Panc1 (cell line): ENCODE measurements at regions not wholly inside any gene's neighbourhood (a gene's known extent, or its start where the extent isn't known, plus 50 kb on each side); places are given as distances from the start of the nearest gene placed in this dataset.
"Not testable (repeated sequence)": the region's sequence is repeated elsewhere in the genome, so short reads cannot be mapped to it uniquely, and the experiment has no call there.

ENCODE experiments used
- ATAC-seq: fragments of 200-7000 bp; cut with Tn5 transposase; 2 replicates; pipeline ENCODE4 v1.9.1; 2020; ENCODE audit warnings: mild to moderate bottlenecking, moderate library complexity
- BruUV-seq: library from RNA; stranded (reverse); fragments of 400-500 nt; replicated peaks from 2 replicates; lab custom pipeline; 2021; lab: Mats Ljungman, UMichigan
- CTCF ChIA-PET: fragments of 300-600 bp; sonication (Branson Sonifier 250); formaldehyde crosslinking; loops from one replicate; lab custom pipeline; 2022; ENCODE audit warnings: antibody characterized with exemption; lab: Charles Lee
- POLR2A ChIA-PET: fragments of 300-600 bp; sonication (Branson Sonifier 250); formaldehyde crosslinking; loops from one replicate; lab custom pipeline; 2022; ENCODE audit warnings: antibody characterized with exemption; lab: Charles Lee
- DNase-seq: peaks from one replicate; pipeline ENCODE4 v3.0.0-alpha.2; 2010; ENCODE audit warnings: low read depth, low spot score
- H3K27ac ChIP-seq: 2 replicates; pipeline ENCODE4 v1.5.1; 2011; ENCODE audit warnings: mild to moderate bottlenecking, low read length, inconsistent platforms
- H3K27me3 ChIP-seq: fragments of 200-500 bp; sonication (Bioruptor generic); 2 replicates; pipeline ENCODE4 v1.6.0; 2014; ENCODE audit warnings: low read length, inconsistent platforms; ENCODE audit not compliant: control insufficient read depth, insufficient read depth
- H3K36me3 ChIP-seq: fragments of 200-500 bp; sonication (Bioruptor generic); 2 replicates; pipeline ENCODE4 v1.5.1; 2014; ENCODE audit warnings: inconsistent platforms, mild to moderate bottlenecking, low read length, moderate library complexity; ENCODE audit not compliant: control insufficient read depth, insufficient read depth
- H3K4me1 ChIP-seq: 2 replicates; pipeline ENCODE4 v1.5.1; 2011; ENCODE audit warnings: inconsistent platforms, mild to moderate bottlenecking, low read length, moderate library complexity; ENCODE audit not compliant: control insufficient read depth, insufficient read depth
- H3K4me3 ChIP-seq, 2 experiments: 2 replicates each; pipeline ENCODE4 v1.5.1; 2011 to 2012; ENCODE audit warnings: low read depth in 2 of 2, low read length in 2 of 2, mild to moderate bottlenecking in 2 of 2, inconsistent platforms in 1 of 2, moderate library complexity in 1 of 2
- H3K9me3 ChIP-seq: fragments of 200-500 bp; sonication (Bioruptor generic); 2 replicates; pipeline ENCODE4 v1.5.1; 2014; ENCODE audit warnings: low read depth, mild to moderate bottlenecking, inconsistent platforms, low read length, moderate library complexity; ENCODE audit not compliant: control insufficient read depth, insufficient read depth
- CTCF ChIP-seq: fragments of 450-650 bp; IDR thresholded peaks from 2 replicates; pipeline ENCODE4 v1.5.1; 2017; ENCODE audit warnings: mild to moderate bottlenecking
- POLR2AphosphoS5 ChIP-seq: IDR thresholded peaks from 2 replicates; pipeline ENCODE4 v1.6.1; 2012; ENCODE audit warnings: mild to moderate bottlenecking, low read depth, low read length, moderate library complexity
- REST ChIP-seq, 2 experiments: IDR thresholded peaks; 2 replicates each; pipeline ENCODE4 v1.6.1; 2011 to 2012; ENCODE audit warnings: low read depth in 2 of 2, control low read depth in 1 of 2, low read length in 1 of 2, mild to moderate bottlenecking in 1 of 2, moderate library complexity in 1 of 2; ENCODE audit not compliant: insufficient read depth in 1 of 2
- SIN3A ChIP-seq: IDR thresholded peaks from 2 replicates; pipeline ENCODE4 v1.6.1; 2012; ENCODE audit warnings: low read depth, mild to moderate bottlenecking, low read length, moderate library complexity, borderline replicate concordance; ENCODE audit not compliant: insufficient read depth
- TCF7L2 ChIP-seq: IDR thresholded peaks from 2 replicates; pipeline ENCODE4 v1.6.1; 2011; ENCODE audit warnings: mild to moderate bottlenecking, low read depth, low read length, inconsistent platforms
- in situ Hi-C: cut with HindIII; loops from 2 replicates; pipeline ENCODE4 v1.10.0; 2016; ENCODE audit warnings: low sequenced_read_pairs, low pct_unique_long_range_greater_than_20kb
- intact Hi-C: fragments of 100-400 bp; cut with micrococcal nuclease; formaldehyde crosslinking; loops from one replicate; pipeline ENCODE4 v1.10.0; 2022; ENCODE audit not compliant: unreplicated experiment

- TF ChIP-seq POLR2AphosphoS5: no peak
- TF ChIP-seq TCF7L2: no peak
- TF ChIP-seq REST (IDR thresholded peaks at IDR 0.05; ENCODE audit: insufficient read depth in 1 of 2, low read depth in 2 of 2, low read length in 1 of 2): no peak
- no peak for TF ChIP-seq CTCF
- no peak for TF ChIP-seq SIN3A
- ATAC-seq (no peak), DNase-seq (no peak)
- no peaks in the 10 kb centered on the region for H3K27me3 ChIP-seq
- intact Hi-C loops (no loop called here), in situ Hi-C loops (no loop called here)
- ChIA-PET POLR2A (no interaction called here), CTCF (no interaction called here)
- H3K36me3 ChIP-seq: no peaks in the 10 kb centered on the region
- no peaks in the 10 kb centered on the region for H3K4me1 ChIP-seq
- no TSS peak for BruUV-seq
- no peaks in the 10 kb centered on the region for H3K9me3 ChIP-seq
- H3K4me3 ChIP-seq: no peak overlapping the region
- H3K27ac ChIP-seq: no peak overlapping the region
These were observed 368.0 kb downstream of the TMEM121 start for GRCh38 chr14:105894125-105894977.

DNA sequence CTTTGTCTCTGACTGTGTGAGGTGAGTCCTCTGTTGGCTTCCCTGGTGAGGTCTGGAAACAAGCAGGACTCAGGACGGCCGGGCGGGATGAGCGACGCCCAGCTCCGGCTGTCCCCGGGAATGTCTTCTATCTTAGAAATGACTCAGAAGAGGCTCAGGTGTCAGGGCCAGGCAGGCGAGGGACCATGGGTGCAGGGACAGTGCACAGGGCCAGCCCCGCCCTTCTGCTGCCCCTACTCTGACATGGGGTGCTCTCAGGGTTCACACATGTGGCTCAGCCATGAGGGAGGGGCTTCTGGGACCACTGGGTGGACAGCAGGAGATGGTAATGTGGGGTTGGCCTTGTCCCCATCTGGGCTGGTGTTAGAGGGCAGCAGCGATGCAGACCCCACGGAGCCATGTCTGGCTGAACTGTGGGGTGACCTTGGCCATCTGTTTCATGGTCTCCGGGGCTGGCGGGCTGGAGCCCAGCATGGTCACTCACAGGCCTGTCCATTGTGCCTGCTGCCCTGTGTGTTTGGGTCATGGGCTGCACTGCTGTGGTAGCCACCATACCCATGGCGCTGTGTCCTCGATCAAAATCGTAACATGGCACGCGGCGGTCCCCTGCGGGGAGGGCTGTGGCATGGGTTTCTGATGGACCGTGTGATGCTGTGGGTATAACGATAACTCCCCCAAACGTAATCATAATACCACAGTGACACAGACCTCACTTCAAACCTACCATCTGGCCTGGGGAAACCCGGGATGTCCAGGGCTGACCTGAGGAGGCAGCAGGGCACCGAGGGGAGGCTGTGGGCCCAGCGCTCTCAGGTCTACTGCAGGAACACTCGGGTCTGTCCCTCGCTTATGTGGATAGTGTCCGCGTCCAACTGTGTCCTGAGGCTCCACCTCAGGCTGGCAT, 368.8 kb downstream of the TMEM121 start:
- H3K9me3 ChIP-seq: no peaks in the 10 kb centered on the region
- no TSS peak for BruUV-seq
- H3K27me3 ChIP-seq: no peaks in the 10 kb centered on the region
- intact Hi-C loops (no loop called here), in situ Hi-C loops (no loop called here)
- no peak for DNase-seq
- ChIA-PET CTCF (no interaction called here), POLR2A (no interaction called here)
- no peaks in the 10 kb centered on the region for H3K36me3 ChIP-seq
- H3K4me3 ChIP-seq: no peak overlapping the region
- H3K27ac ChIP-seq: no peak overlapping the region
- no peak for TF ChIP-seq POLR2AphosphoS5
- no peak for TF ChIP-seq CTCF
- no peak for TF ChIP-seq REST (IDR thresholded peaks at IDR 0.05; ENCODE audit: insufficient read depth in 1 of 2, low read depth in 2 of 2, low read length in 1 of 2)
- TF ChIP-seq TCF7L2: no peak
- TF ChIP-seq SIN3A: no peak
- ATAC-seq: no peak
- H3K4me1 ChIP-seq: no peaks in the 10 kb centered on the region

- H3K4me1 ChIP-seq, CTCF ChIA-PET, H3K36me3 ChIP-seq, H3K4me3 ChIP-seq, H3K27ac ChIP-seq, H3K27me3 ChIP-seq, in situ Hi-C loops, POLR2A ChIA-PET, ATAC-seq, intact Hi-C loops, BruUV-seq, H3K9me3 ChIP-seq, DNase-seq: not testable (repeated sequence)
These were observed 369.8 kb downstream of the TMEM121 start for GRCh38 chr14:105896206-105896605.
